ENCODE measurements at regions not wholly inside any gene's neighbourhood (a gene's known extent, or its start where the extent isn't known, plus 50 kb on each side); places are given as distances from the start of the nearest gene placed in this dataset.

GRCh38 chr5:162558120-162558519, 490.5 kb downstream of the GABRG2 start:
- no peaks in the 10 kb centered on the region for H3K36me3 ChIP-seq (ENCODE audit: control insufficient read depth in 1 of 2, insufficient read depth in 2 of 2, low read depth in 1 of 2, low read length in 2 of 2)
- no peak overlapping the region for H2BK12ac ChIP-seq (ENCODE audit: low read length in 2 of 2)
- H2BK15ac ChIP-seq (ENCODE audit: low read depth, poor library complexity, severe bottlenecking), result no peak overlapping the region
- H3K4me2 ChIP-seq (ENCODE audit: low read length, poor library complexity, severe bottlenecking), result no peak overlapping the region
- no peak overlapping the region for H3K4ac ChIP-seq (ENCODE audit: low read depth in 1 of 2, low read length in 2 of 2)
- no peak overlapping the region for H4K91ac ChIP-seq (ENCODE audit: low read length)
- H4K8ac ChIP-seq (ENCODE audit: low read length), result no peak overlapping the region
- DNase-seq, result no peak
- WGBS, result 79% methylated on average over 3 of the region's 6 CpGs
- H2BK120ac ChIP-seq (ENCODE audit: low read depth, low read length), result no peak overlapping the region
- H3K27me3 ChIP-seq (ENCODE audit: control insufficient read depth in 1 of 2, insufficient read depth in 1 of 2, low read length in 2 of 2), result no peaks in the 10 kb centered on the region
- H3K18ac ChIP-seq (ENCODE audit: low read depth in 1 of 2, low read length in 2 of 2), result no peak overlapping the region
- H2BK5ac ChIP-seq (ENCODE audit: low read depth, low read length, poor library complexity, severe bottlenecking), result no peak overlapping the region
- H3K4me3 ChIP-seq (ENCODE audit: insufficient read depth in 1 of 2, low read depth in 1 of 2, low read length in 2 of 2), result no peak overlapping the region
- H3K9ac ChIP-seq (ENCODE audit: low read length), result no peak overlapping the region
- no peak overlapping the region for H2AK5ac ChIP-seq (ENCODE audit: low read length, severe bottlenecking)
- no peak overlapping the region for H3K23ac ChIP-seq (ENCODE audit: low read length in 2 of 2)
- peaks cover 12% of the 10 kb centered on the region for H3K9me3 ChIP-seq (ENCODE audit: control insufficient read depth, low read length)
- H3K14ac ChIP-seq (ENCODE audit: low read length in 2 of 2), result no peak overlapping the region
- no peaks in the 10 kb centered on the region for H3K4me1 ChIP-seq (ENCODE audit: control insufficient read depth, insufficient read depth, low read depth, low read length)
- no peaks in the 10 kb centered on the region for H3K79me1 ChIP-seq (replicated peaks; ENCODE audit: low read length, poor library complexity, severe bottlenecking)
- H3K27ac ChIP-seq (ENCODE audit: low read length, poor library complexity, severe bottlenecking), result no peak overlapping the region
- no peak overlapping the region for H2AFZ ChIP-seq (ENCODE audit: low read depth, low read length)

GRCh38 chr5:162567644-162568043, 500.1 kb downstream of the GABRG2 start:
- no peaks in the 10 kb centered on the region for H3K36me3 ChIP-seq (ENCODE audit: control insufficient read depth in 1 of 2, insufficient read depth in 2 of 2, low read depth in 1 of 2, low read length in 2 of 2)
- no peaks in the 10 kb centered on the region for H3K79me1 ChIP-seq (replicated peaks; ENCODE audit: low read length, poor library complexity, severe bottlenecking)
- no peak overlapping the region for H2AFZ ChIP-seq (ENCODE audit: low read depth, low read length)
- no peak overlapping the region for H4K8ac ChIP-seq (ENCODE audit: low read length)
- no peak overlapping the region for H2BK120ac ChIP-seq (ENCODE audit: low read depth, low read length)
- no peak overlapping the region for H3K9ac ChIP-seq (ENCODE audit: low read length)
- H4K91ac ChIP-seq (ENCODE audit: low read length), result no peak overlapping the region
- no peak overlapping the region for H3K23ac ChIP-seq (ENCODE audit: low read length in 2 of 2)
- no peak overlapping the region for H3K18ac ChIP-seq (ENCODE audit: low read depth in 1 of 2, low read length in 2 of 2)
- no peak overlapping the region for H2BK12ac ChIP-seq (ENCODE audit: low read length in 2 of 2)
- H3K27me3 ChIP-seq (ENCODE audit: control insufficient read depth in 1 of 2, insufficient read depth in 1 of 2, low read length in 2 of 2), result no peaks in the 10 kb centered on the region
- H3K9me3 ChIP-seq (ENCODE audit: control insufficient read depth, low read length), result peaks cover 8% of the 10 kb centered on the region
- H2AK5ac ChIP-seq (ENCODE audit: low read length, severe bottlenecking), result no peak overlapping the region
- no peak for DNase-seq
- no peak overlapping the region for H3K27ac ChIP-seq (ENCODE audit: low read length, poor library complexity, severe bottlenecking)
- 66% methylated on average over 3 of the region's 3 CpGs for WGBS
- no peak overlapping the region for H2BK15ac ChIP-seq (ENCODE audit: low read depth, poor library complexity, severe bottlenecking)
- no peaks in the 10 kb centered on the region for H3K4me1 ChIP-seq (ENCODE audit: control insufficient read depth, insufficient read depth, low read depth, low read length)
- H3K4me2 ChIP-seq (ENCODE audit: low read length, poor library complexity, severe bottlenecking), result no peak overlapping the region
- no peak overlapping the region for H2BK5ac ChIP-seq (ENCODE audit: low read depth, low read length, poor library complexity, severe bottlenecking)
- no peak overlapping the region for H3K4me3 ChIP-seq (ENCODE audit: insufficient read depth in 1 of 2, low read depth in 1 of 2, low read length in 2 of 2)
- H3K4ac ChIP-seq (ENCODE audit: low read depth in 1 of 2, low read length in 2 of 2), result no peak overlapping the region
- H3K14ac ChIP-seq (ENCODE audit: low read length in 2 of 2), result no peak overlapping the region

- no peak overlapping the region for H3K4ac ChIP-seq (ENCODE audit: low read depth in 1 of 2, low read length in 2 of 2)
- no peak overlapping the region for H2BK120ac ChIP-seq (ENCODE audit: low read depth, low read length)
- no peak overlapping the region for H2AK5ac ChIP-seq (ENCODE audit: low read length, severe bottlenecking)
- H4K8ac ChIP-seq (ENCODE audit: low read length), result no peak overlapping the region
- no CpG with 5 or more reads among the region's 2 CpGs for WGBS
- no peak overlapping the region for H3K4me3 ChIP-seq (ENCODE audit: insufficient read depth in 1 of 2, low read depth in 1 of 2, low read length in 2 of 2)
- no peak overlapping the region for H2BK15ac ChIP-seq (ENCODE audit: low read depth, poor library complexity, severe bottlenecking)
- H3K14ac ChIP-seq (ENCODE audit: low read length in 2 of 2), result no peak overlapping the region
- no peak overlapping the region for H2AFZ ChIP-seq (ENCODE audit: low read depth, low read length)
- no peaks in the 10 kb centered on the region for H3K4me1 ChIP-seq (ENCODE audit: control insufficient read depth, insufficient read depth, low read depth, low read length)
- peaks cover 12% of the 10 kb centered on the region for H3K9me3 ChIP-seq (ENCODE audit: control insufficient read depth, low read length)
- DNase-seq, result no peak
- no peaks in the 10 kb centered on the region for H3K79me1 ChIP-seq (replicated peaks; ENCODE audit: low read length, poor library complexity, severe bottlenecking)
- H3K27me3 ChIP-seq (ENCODE audit: control insufficient read depth in 1 of 2, insufficient read depth in 1 of 2, low read length in 2 of 2), result no peaks in the 10 kb centered on the region
- H3K9ac ChIP-seq (ENCODE audit: low read length), result no peak overlapping the region
- H3K18ac ChIP-seq (ENCODE audit: low read depth in 1 of 2, low read length in 2 of 2), result no peak overlapping the region
- H3K36me3 ChIP-seq (ENCODE audit: control insufficient read depth in 1 of 2, insufficient read depth in 2 of 2, low read depth in 1 of 2, low read length in 2 of 2), result no peaks in the 10 kb centered on the region
- H3K4me2 ChIP-seq (ENCODE audit: low read length, poor library complexity, severe bottlenecking), result no peak overlapping the region
- H3K27ac ChIP-seq (ENCODE audit: low read length, poor library complexity, severe bottlenecking), result no peak overlapping the region
- H3K23ac ChIP-seq (ENCODE audit: low read length in 2 of 2), result no peak overlapping the region
- no peak overlapping the region for H4K91ac ChIP-seq (ENCODE audit: low read length)
- H2BK12ac ChIP-seq (ENCODE audit: low read length in 2 of 2), result no peak overlapping the region
- no peak overlapping the region for H2BK5ac ChIP-seq (ENCODE audit: low read depth, low read length, poor library complexity, severe bottlenecking)
Measured at GRCh38 chr5:162573758-162574157, 506.2 kb downstream of the GABRG2 start.

- Histone ChIP-seq H4K91ac (ENCODE audit: low read length) (no peak overlapping the region), H3K23ac (ENCODE audit: low read length in 2 of 2) (no peak overlapping the region), H2BK12ac (ENCODE audit: low read length in 2 of 2) (no peak overlapping the region), H3K4me2 (ENCODE audit: low read length, poor library complexity, severe bottlenecking) (no peak overlapping the region), H3K27me3 (ENCODE audit: control insufficient read depth in 1 of 2, insufficient read depth in 1 of 2, low read length in 2 of 2) (no peaks in the 10 kb centered on the region), H2BK120ac (ENCODE audit: low read depth, low read length) (no peak overlapping the region), H3K79me1 (replicated peaks; ENCODE audit: low read length, poor library complexity, severe bottlenecking) (no peaks in the 10 kb centered on the region), H2AK5ac (ENCODE audit: low read length, severe bottlenecking) (no peak overlapping the region), H4K8ac (ENCODE audit: low read length) (no peak overlapping the region), H3K4me1 (ENCODE audit: control insufficient read depth, insufficient read depth, low read depth, low read length) (no peaks in the 10 kb centered on the region), H3K9ac (ENCODE audit: low read length) (no peak overlapping the region), H2BK5ac (ENCODE audit: low read depth, low read length, poor library complexity, severe bottlenecking) (no peak overlapping the region), H3K36me3 (ENCODE audit: control insufficient read depth in 1 of 2, insufficient read depth in 2 of 2, low read depth in 1 of 2, low read length in 2 of 2) (no peaks in the 10 kb centered on the region), H3K4me3 (ENCODE audit: insufficient read depth in 1 of 2, low read depth in 1 of 2, low read length in 2 of 2) (no peak overlapping the region), H3K27ac (ENCODE audit: low read length, poor library complexity, severe bottlenecking) (no peak overlapping the region), H2BK15ac (ENCODE audit: low read depth, poor library complexity, severe bottlenecking) (no peak overlapping the region), H3K18ac (ENCODE audit: low read depth in 1 of 2, low read length in 2 of 2) (no peak overlapping the region), H3K9me3 (ENCODE audit: control insufficient read depth, low read length) (peaks cover 25% of the 10 kb centered on the region), H2AFZ (ENCODE audit: low read depth, low read length) (no peak overlapping the region), H3K4ac (ENCODE audit: low read depth in 1 of 2, low read length in 2 of 2) (no peak overlapping the region), H3K14ac (ENCODE audit: low read length in 2 of 2) (no peak overlapping the region)
- DNase-seq, result no peak
Measured at GRCh38 chr5:162591724-162592123, 524.2 kb downstream of the GABRG2 start.
